ENCODE measurements at regions not wholly inside any gene's neighbourhood (a gene's known extent, or its start where the extent isn't known, plus 50 kb on each side); places are given as distances from the start of the nearest gene placed in this dataset.

- TF ChIP-seq POLR2AphosphoS5 (IDR thresholded peaks at IDR 0.05; ENCODE audit: insufficient read depth in 1 of 2, low read depth in 1 of 2) (no peak), CTCF (IDR thresholded peaks at IDR 0.05) (no peak)
These were observed 1231.1 kb upstream of the CELF2 start for GRCh38 chr10:9786576-9786975.
